ENCODE measurements at regions not wholly inside any gene's neighbourhood (a gene's known extent, or its start where the extent isn't known, plus 50 kb on each side); places are given as distances from the start of the nearest gene placed in this dataset.

- peak overlapping the region; percentile 61; the same call in 1 of the 2 replicates for H3K27ac ChIP-seq
Measured at GRCh38 chr7:26424319-26424718, 132.7 kb downstream of the SNX10 start.

- H3K27ac ChIP-seq, result no peak overlapping the region
- TF ChIP-seq CTCF (conservative IDR thresholded peaks at IDR 0.05), result no peak
Measured at GRCh38 chr7:26425655-26426054, 134.0 kb downstream of the SNX10 start.

GRCh38 chr7:26426096-26426495, 134.4 kb downstream of the SNX10 start:
- TF ChIP-seq CTCF (conservative IDR thresholded peaks at IDR 0.05), result no peak

GRCh38 chr7:26428571-26428970, 136.9 kb downstream of the SNX10 start:
- no peak overlapping the region for H3K27ac ChIP-seq
- TF ChIP-seq CTCF (conservative IDR thresholded peaks at IDR 0.05), result no peak

More at GRCh38 chr7:26426096-26426495, 134.4 kb downstream of the SNX10 start:
- H3K27ac ChIP-seq, result no peak overlapping the region

GRCh38 chr7:26429168-26429567, 137.5 kb downstream of the SNX10 start:
- no peak for TF ChIP-seq CTCF (conservative IDR thresholded peaks at IDR 0.05)
- H3K27ac ChIP-seq, result no peak overlapping the region

GRCh38 chr7:26434974-26435373, 143.3 kb downstream of the SNX10 start:
- H3K27ac ChIP-seq, result no peak overlapping the region
- no peak for TF ChIP-seq CTCF (conservative IDR thresholded peaks at IDR 0.05)

- H3K27ac ChIP-seq, result no peak overlapping the region
- TF ChIP-seq CTCF (conservative IDR thresholded peaks at IDR 0.05), result no peak
Measured at GRCh38 chr7:26437003-26437532, 145.4 kb downstream of the SNX10 start.

GRCh38 chr7:26438078-26438477, 146.4 kb downstream of the SNX10 start:
- no peak overlapping the region for H3K27ac ChIP-seq
- TF ChIP-seq CTCF (conservative IDR thresholded peaks at IDR 0.05), result no peak

All from VCaP (cell line).